Aorta (tissue), 5 donors: ENCODE measurements at regions not wholly inside any gene's neighbourhood (a gene's known extent, or its start where the extent isn't known, plus 50 kb on each side); places are given as distances from the start of the nearest gene placed in this dataset.
"Not testable (repeated sequence)": the region's sequence is repeated elsewhere in the genome, so short reads cannot be mapped to it uniquely, and the experiment has no call there.

Source experiments
- ATAC-seq: fragments of 200-7000 bp; cut with Tn5 transposase; one replicate; pipeline ENCODE4 v1.9.1; 2022; ENCODE audit warnings: moderate library complexity; ENCODE audit not compliant: low FRiP score
- DNase-seq, 2 donors: peaks; one replicate each; pipeline ENCODE4 v3.0.0-alpha.2; 2020
- H3K27ac ChIP-seq, 2 donors: one replicate each; pipeline ENCODE4 v1.5.1; 2013; ENCODE audit warnings: low read length in 2 of 2, mild to moderate bottlenecking in 2 of 2, moderate library complexity in 2 of 2, control low read depth in 1 of 2, inconsistent platforms in 1 of 2, low read depth in 1 of 2
- H3K27me3 ChIP-seq, 2 donors: one replicate each; pipeline ENCODE4 v1.6.1; 2013; ENCODE audit warnings: control low read depth in 1 of 2, low read length in 1 of 2, mild to moderate bottlenecking in 1 of 2, moderate library complexity in 1 of 2; ENCODE audit not compliant: insufficient read depth in 2 of 2, control insufficient read depth in 1 of 2
- H3K36me3 ChIP-seq, 2 donors: one replicate each; pipeline ENCODE4 v1.6.1; 2013; ENCODE audit warnings: control low read depth in 1 of 2, low read length in 1 of 2, mild to moderate bottlenecking in 1 of 2; ENCODE audit not compliant: insufficient read depth in 2 of 2, control insufficient read depth in 1 of 2
- H3K4me1 ChIP-seq, 2 donors: one replicate each; pipeline ENCODE4 v1.6.1; 2013; ENCODE audit warnings: low read length in 2 of 2, control low read depth in 1 of 2, mild to moderate bottlenecking in 1 of 2, moderate library complexity in 1 of 2; ENCODE audit not compliant: insufficient read depth in 2 of 2, control insufficient read depth in 1 of 2
- H3K4me3 ChIP-seq, 2 donors: one replicate each; pipeline ENCODE4 v1.5.1; 2013; ENCODE audit warnings: low read length in 2 of 2, control low read depth in 1 of 2, mild to moderate bottlenecking in 1 of 2
- H3K9me3 ChIP-seq: one replicate; pipeline ENCODE4 v1.6.1; 2013; ENCODE audit warnings: mild to moderate bottlenecking, low read length; ENCODE audit not compliant: control insufficient read depth
- WGBS, 2 donors: extraction: QIAGEN DNeasy Blood & Tissue Kit; methylation state at CpG; one replicate each; pipeline ENCODE4 v1.1.7; 2013; 5-methylcytosine and 5-hydroxymethylcytosine counted together
- intact Hi-C, 2 donors: fragments of 100-400 bp; cut with DNase I; formaldehyde crosslinking; loops; one replicate each; pipeline versions ENCODE4 v1.14.2 to v1.15.0; 2022
- donor health status: healthy with polysubstance abuse.
- donor health status: Bipolar disorder and iron deficiency.
- donor health status: DM: no; HTN: no; CAD: no.
- donor health status: DM: no; HTN: no; CAD: no.
- donor health status: DM: yes; HTN: yes; CAD: no.

DNA sequence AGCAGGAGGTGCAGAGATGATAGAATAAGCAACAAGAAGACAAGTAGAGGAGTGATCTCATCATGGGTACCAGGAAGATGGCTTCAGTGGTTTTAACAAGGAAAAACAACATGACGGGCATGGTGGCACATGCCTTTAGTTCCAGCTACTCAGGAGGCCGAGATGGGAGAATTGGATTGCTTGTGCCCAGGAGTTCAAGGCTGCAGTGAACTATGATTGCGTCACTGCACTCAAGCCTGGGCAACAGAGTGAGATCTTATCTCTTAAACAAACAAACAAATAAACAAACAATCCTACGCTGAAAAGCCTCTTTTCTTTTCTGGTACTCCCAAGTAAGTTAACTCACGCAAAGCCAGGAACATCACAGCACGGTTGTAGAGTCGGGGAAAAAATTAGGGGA is 102.6 kb upstream of the TRIM77 start:
- H3K4me3 ChIP-seq, H3K4me1 ChIP-seq, DNase-seq, H3K9me3 ChIP-seq, H3K36me3 ChIP-seq, H3K27ac ChIP-seq, ATAC-seq, H3K27me3 ChIP-seq: not testable (repeated sequence)
- 86% methylated on average over 7 of the region's 7 CpGs for WGBS, 2 donors
- intact Hi-C loops, result loop anchor here in 1 of 2 donors (10.0 kb wide), 1 partner anchor 53 kb away; no protein-coding TSS in a partner anchor

DNA sequence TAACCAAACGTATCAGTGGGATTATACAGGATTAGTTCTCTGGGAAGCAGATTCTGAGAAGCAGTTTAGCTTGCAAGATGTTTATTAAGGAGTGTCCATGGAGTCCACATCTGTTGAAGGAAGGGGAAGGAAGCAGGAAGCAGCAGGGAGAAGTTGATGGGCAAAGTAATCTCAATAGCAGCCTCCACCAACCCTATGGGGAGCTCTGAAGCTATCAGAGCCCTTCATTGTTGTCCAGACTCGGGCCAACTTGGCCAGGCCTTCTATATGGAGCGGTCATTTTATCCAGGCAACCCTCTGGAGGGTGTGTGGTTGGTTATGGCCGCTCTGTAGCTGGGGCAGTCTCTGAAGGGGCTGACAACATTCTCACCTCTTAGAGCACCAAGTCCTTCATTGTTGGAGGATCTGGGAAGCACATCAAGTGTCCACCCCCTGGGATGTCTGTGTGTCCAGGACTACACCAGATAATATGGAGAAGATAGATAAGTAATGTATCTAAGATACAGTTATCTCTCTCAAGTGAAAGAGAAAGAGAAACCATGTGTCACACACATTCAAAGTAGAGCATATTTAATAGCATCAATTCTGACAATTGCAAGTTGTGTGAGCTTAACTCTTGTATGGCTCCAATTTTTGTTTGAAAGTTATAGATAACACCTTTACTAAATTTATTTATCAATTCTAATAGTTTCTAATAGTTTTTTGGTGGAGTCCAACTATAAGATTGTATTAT is 101.7 kb upstream of the TRIM77 start:
- Histone ChIP-seq H3K4me3 (no peak overlapping the region), H3K27me3 (no peaks in the 10 kb centered on the region), H3K27ac (no peak overlapping the region), H3K4me1 (no peaks in the 10 kb centered on the region), H3K36me3 (no peaks in the 10 kb centered on the region), H3K9me3 (no peaks in the 10 kb centered on the region)
- intact Hi-C loops, result loop anchor here in 1 of 2 donors (10.0 kb wide), 1 partner anchor 54 kb away; no protein-coding TSS in a partner anchor
- DNase-seq (no peak), ATAC-seq (no peak)
- 77 to 87% methylated on average over 4 of the region's 4 CpGs for WGBS, 2 donors

DNA sequence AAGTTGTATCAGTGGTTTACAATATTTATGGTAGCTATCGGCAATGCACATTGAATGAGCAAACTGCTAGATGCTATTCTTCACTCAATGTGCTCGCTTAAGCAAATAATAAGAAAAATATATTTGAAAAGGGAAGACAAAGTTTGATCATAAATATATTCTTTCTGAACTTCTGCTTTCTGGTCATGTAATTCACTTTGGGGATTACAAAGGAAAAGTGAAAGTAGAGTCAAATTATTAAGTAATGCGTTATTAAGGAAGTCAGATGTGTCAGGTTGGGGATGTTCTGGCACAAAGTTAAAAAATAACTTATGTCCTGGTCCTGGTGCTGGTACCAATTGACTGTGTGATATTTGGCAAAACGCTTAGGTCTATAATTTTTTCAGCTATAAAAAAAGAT is 98.0 kb upstream of the TRIM77 start:
- no peaks in the 10 kb centered on the region for H3K36me3 ChIP-seq
- no peak overlapping the region for H3K27ac ChIP-seq
- no peak for ATAC-seq
- no peaks in the 10 kb centered on the region for H3K4me1 ChIP-seq
- intact Hi-C loops, result loop anchor here (10.0 kb wide), 2 partner anchors 117 to 517 kb away; partner anchors contain the start of gene NOX4 (in 1 of the 2)
- no peaks in the 10 kb centered on the region for H3K9me3 ChIP-seq
- H3K27me3 ChIP-seq, result no peaks in the 10 kb centered on the region
- WGBS, 2 donors, result 88 to 95% methylated on average over 4 of the region's 4 CpGs
- no peak for DNase-seq
- H3K4me3 ChIP-seq, result no peak overlapping the region

DNA sequence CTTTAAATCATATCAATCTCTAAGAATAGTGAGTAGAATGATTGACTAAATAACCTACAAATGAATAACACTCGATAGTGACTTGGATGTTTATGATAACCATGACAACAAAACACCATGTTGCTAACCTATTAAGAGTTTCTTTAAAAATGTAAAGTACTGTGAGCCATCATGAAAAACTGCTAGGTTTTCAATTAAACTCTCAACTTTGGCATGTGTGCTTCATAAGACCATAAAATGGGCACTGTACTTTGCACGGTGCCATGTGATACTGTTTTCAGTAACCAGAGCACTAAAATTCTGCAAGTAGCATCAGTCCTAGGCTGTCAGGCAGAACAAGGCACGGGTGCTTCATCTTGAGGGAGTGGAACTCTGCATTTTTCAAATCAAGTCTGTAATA is 96.2 kb upstream of the TRIM77 start:
- intact Hi-C loops, result loop anchor here (10.0 kb wide), 2 partner anchors 119 to 519 kb away; partner anchors contain the start of gene NOX4 (in 1 of the 2)
- H3K4me1 ChIP-seq, result no peaks in the 10 kb centered on the region
- H3K36me3 ChIP-seq, result no peaks in the 10 kb centered on the region
- H3K4me3 ChIP-seq, result no peak overlapping the region
- no peak overlapping the region for H3K27ac ChIP-seq
- no peaks in the 10 kb centered on the region for H3K9me3 ChIP-seq
- WGBS, 2 donors, result 58 to 72% methylated on average over 3 of the region's 3 CpGs
- no peaks in the 10 kb centered on the region for H3K27me3 ChIP-seq
- DNase-seq (no peak), ATAC-seq (no peak)

DNA sequence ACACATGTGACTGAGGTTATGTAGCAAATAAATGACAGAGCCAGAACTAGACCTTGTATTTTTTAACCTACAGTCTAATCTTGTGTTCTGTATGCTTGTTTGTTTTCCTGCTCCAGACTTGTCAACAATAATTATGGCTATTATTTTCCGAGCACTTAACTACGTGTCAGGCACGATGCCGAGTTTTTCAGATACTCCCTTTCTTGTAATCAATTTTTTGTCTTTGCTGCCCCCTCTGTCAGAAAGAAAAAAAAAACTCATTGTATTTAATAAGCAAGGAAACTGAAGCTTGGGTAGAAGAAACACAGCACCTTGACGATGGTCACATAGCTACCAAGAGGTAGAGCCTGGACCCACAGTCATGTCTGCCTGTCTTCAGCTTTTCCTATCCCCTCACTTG is 95.7 kb upstream of the TRIM77 start:
- intact Hi-C loops, result loop anchor here (10.0 kb wide), 2 partner anchors 120 to 520 kb away; partner anchors contain the start of gene NOX4 (in 1 of the 2)
- not testable (repeated sequence) for H3K27me3 ChIP-seq, H3K9me3 ChIP-seq, H3K36me3 ChIP-seq, H3K27ac ChIP-seq, H3K4me3 ChIP-seq, ATAC-seq, DNase-seq, H3K4me1 ChIP-seq
- 20 to 40% methylated on average over 5 of the region's 5 CpGs for WGBS, 2 donors

DNA sequence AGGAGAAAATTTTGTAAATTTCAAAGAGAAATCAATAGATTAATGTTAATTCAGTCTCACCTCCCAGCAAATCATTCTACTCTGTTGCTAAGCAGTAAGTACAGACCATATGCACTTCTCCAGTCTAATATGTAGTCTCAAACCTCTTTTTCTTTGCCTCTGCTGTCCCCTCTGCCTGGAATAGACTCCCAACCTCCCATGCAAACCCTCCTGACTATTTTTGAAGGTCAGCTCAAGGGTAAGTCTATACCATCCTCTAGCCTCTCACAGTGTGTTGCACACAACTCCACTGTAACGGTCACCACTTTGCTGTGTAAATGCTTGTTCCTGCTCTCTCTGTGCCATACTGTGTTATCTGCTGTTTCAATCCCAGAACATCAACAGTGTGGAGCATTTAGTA is 94.5 kb upstream of the TRIM77 start:
- not testable (repeated sequence) for DNase-seq, H3K4me1 ChIP-seq, H3K9me3 ChIP-seq, H3K4me3 ChIP-seq, H3K27me3 ChIP-seq, H3K36me3 ChIP-seq, H3K27ac ChIP-seq
- intact Hi-C loops, result loop anchor here (5.0 to 10.0 kb wide), 3 partner anchors 121 to 521 kb away; partner anchors contain the start of gene NOX4 (in 1 of the 2)
- ATAC-seq, result peak; percentile 42
- WGBS, 2 donors, result 90 to 95% methylated on average over 1 of the region's 1 CpG

DNA sequence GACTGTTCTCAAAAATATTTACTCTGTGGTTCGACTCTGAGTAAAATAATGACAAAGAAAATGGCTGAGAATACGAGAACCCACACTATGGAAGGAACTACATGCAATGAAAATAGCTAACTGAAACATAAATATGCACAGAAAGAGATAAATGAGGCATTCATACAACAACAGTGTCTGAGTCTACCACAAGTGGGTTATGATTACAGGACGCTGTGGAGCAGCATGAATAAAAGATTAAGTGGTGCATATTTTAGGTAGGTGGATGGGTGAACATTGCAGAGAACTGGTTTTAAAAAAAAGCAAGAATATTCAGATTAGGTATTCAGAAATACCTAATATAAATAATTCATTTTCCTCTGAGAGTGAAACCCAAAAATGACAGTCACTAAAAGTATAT is 93.9 kb upstream of the TRIM77 start:
- 29 to 54% methylated on average over 3 of the region's 3 CpGs for WGBS, 2 donors
- not testable (repeated sequence) for H3K36me3 ChIP-seq, H3K27ac ChIP-seq, H3K27me3 ChIP-seq, H3K4me1 ChIP-seq, H3K4me3 ChIP-seq, DNase-seq, ATAC-seq, H3K9me3 ChIP-seq
- intact Hi-C loops, result loop anchor here (5.0 to 10.0 kb wide), 3 partner anchors 121 to 521 kb away; partner anchors contain the start of gene NOX4 (in 1 of the 2)

DNA sequence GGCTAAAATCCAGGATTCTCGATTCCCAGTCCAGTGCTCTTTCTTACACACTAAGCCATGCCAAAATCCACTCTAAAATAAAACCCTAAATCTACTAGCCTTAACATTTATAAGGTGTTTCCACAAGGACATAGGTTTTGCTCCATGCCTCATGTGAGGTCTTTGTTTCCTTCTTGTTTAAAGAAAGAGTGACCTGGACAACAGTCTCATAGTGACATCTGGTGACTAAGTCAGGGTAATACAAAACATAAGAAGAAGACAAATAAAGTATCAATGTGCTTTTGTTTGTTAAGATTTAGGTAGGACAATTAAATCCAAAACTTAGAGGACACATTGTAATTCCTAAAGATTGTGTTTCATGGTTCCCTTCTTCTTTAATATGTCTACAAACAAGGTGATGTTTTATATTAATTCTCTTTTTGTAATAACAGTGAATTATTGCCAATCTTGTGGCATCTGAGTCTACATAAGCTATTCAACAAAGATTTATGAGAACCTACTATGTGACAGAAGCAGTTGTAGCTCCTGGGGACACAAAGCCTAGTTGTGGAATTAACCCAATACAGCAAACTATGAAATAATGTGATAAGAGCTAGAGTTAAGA is 93.0 kb upstream of the TRIM77 start:
- peak; percentile 86 for ATAC-seq
- intact Hi-C loops, result loop anchor here (5.0 to 10.0 kb wide), 3 partner anchors 122 to 522 kb away; partner anchors contain the start of gene NOX4 (in 1 of the 2)

More for the DNA sequence above, 93.0 kb upstream of the TRIM77 start:
- not testable (repeated sequence) for H3K9me3 ChIP-seq, H3K4me1 ChIP-seq, H3K27me3 ChIP-seq, H3K4me3 ChIP-seq, H3K36me3 ChIP-seq, H3K27ac ChIP-seq, DNase-seq
- WGBS, 2 donors, result 3 to 9% methylated on average over 1 of the region's 1 CpG
